GM21619 (cell line): ENCODE measurements at regions not wholly inside any gene's neighbourhood (a gene's known extent, or its start where the extent isn't known, plus 50 kb on each side); places are given as distances from the start of the nearest gene placed in this dataset.

Experiments
- ATAC-seq: cut with Tn5 transposase; IDR thresholded peaks from one replicate; pipeline ENCODE4 v1.9.1; 2021; ENCODE audit not compliant: unreplicated experiment

DNA sequence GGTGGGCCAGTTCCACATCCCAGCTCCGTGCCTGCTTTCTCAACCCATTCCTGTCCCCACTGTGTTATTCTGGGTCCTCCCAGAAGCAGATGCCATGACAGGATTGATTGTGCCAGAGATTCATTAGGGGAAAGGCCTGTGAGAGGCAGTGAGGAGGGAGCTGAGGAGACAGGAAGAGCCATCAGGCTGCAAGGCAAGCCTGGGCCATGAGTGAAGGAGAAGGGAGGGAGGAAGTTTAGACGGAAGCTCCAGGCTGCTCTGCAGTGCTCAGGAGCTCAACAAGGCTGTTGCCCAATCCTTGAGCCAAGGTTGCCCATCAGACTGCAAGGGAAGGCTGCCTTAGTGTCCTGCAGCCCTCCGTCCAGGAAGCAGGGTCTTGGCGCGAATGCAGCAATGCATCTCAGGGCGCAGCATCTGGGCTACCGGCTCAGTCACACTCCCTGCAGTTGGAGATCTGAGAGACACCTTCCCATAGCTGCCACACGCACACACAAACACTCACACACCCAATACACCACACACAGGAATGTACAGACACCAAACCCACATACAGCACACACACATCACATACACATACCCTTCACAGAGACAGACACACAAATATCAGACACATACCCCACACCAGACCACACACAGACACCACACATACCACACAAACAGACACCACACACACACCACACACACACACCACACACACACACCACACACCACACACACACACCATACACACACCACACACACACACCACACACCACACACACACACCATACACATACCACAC, 139.5 kb upstream of the NDUFV2 start:
- ATAC-seq = no peak

GRCh38 chr18:8963876-8964275, 138.6 kb upstream of the NDUFV2 start:
- ATAC-seq = no peak

DNA sequence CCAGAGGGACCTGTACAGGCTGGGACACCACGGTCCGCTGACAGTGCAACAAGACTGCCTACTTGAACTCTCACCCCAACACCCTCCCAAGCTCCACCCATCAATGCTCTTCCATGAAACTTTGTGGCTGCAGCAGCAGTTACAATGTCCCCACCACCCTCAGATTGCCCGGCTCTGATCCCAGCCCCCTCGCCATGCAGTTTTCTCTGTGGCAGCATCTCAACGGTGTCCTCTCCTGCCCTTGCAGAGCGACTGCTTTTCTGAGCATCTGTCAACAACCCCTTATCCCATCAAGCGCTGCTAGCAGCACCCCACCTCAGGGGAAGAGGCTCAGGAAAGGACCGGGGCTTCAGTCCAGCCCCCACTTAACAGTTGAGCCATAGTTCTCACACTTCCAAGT, 137.1 kb upstream of the NDUFV2 start:
- ATAC-seq = no peak

- ATAC-seq = no peak
These were observed 135.7 kb upstream of the NDUFV2 start for GRCh38 chr18:8966821-8967220.

DNA sequence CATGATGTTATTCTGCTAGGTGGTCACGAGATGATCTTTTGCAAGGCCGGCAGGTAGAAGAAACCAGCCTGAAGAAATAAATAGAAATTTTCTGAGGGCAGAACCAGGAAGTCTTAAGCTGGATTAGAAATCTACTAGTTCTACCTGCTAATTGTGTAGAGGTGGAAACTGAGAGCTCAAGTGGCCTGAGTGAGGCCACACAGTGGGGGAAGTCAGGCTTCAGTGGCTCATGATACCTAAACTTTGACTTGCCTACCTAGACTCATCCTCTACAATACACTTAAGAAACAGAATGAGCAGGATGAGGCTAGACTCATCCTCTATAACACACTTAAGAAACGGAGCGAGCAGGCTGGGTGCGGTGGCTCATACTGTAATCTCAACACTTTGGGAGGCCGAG, 134.9 kb upstream of the NDUFV2 start:
- ATAC-seq = no peak

GRCh38 chr18:8969639-8970390, 132.7 kb upstream of the NDUFV2 start:
- ATAC-seq = no peak

GRCh38 chr18:8970843-8971242, 131.7 kb upstream of the NDUFV2 start:
- no peak for ATAC-seq

GRCh38 chr18:8972116-8972515, 130.4 kb upstream of the NDUFV2 start:
- no peak for ATAC-seq

- ATAC-seq = no peak
These were observed 128.2 kb upstream of the NDUFV2 start for GRCh38 chr18:8974279-8974678.

- no peak for ATAC-seq
These were observed 127.8 kb upstream of the NDUFV2 start for GRCh38 chr18:8974696-8975095.

- ATAC-seq = no peak
These were observed 126.9 kb upstream of the NDUFV2 start for GRCh38 chr18:8975624-8976023.

- ATAC-seq = no peak
These were observed 125.9 kb upstream of the NDUFV2 start for GRCh38 chr18:8976606-8977005.

DNA sequence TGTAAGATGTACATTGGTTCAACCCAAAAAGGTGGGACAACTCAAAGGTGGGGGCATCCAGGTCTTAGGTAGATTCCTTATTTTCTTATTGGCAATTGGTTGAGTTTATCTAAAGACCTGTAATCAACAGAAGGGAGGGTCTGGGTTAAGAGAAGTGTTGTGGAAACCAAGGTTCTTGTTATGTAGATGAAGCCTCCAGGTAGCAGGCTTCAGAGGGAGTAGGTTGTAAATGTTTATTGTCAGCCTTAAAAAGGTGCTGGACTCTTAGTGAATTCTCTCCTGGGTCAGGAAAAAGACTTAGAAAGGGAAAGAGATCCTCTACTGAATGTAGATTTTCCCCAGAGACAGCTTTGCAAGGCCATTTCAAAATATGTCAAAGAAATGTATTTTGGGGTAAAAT, 125.3 kb upstream of the NDUFV2 start:
- ATAC-seq = no peak

- no peak for ATAC-seq
These were observed 124.8 kb upstream of the NDUFV2 start for GRCh38 chr18:8977701-8978100.

DNA sequence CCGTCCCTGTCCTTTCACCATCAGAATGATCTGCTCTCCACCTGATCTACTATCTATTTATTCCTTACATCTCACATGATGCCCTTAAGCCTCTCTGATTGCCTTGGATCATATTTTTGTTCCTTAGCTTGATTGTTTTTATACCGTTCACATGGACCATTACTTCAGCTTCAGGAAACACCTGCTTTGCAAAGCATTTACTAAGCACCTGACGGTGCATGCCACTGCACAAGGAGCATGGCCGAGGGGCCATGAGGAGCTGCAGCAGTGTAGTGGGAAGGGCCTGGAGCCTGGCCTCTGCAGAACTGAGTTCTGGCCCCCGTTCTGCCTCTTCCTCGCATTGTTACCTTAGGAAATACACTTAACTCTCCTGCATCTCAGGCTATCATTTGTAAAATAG, 124.1 kb upstream of the NDUFV2 start:
- ATAC-seq = no peak

- no peak for ATAC-seq
These were observed 123.1 kb upstream of the NDUFV2 start for GRCh38 chr18:8979258-8979988.

DNA sequence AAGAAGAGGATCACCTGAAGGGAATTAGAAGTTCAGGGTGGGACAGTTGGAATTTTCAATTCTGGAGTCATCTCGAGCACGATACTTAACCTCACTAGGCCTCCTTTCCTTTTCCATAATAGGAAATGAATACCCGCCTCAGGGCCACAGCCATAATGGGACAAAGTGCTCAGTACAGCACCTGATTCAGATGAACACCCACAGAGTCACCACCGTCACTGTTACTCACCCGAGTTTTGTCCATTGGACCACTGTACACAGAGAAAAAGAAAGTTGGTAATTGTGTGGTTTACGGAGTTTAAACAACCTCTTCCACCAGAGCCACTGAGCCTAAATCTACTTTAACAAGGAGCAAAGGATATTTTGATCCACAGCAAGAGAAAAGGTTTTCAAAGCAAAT, 122.0 kb upstream of the NDUFV2 start:
- ATAC-seq = no peak

DNA sequence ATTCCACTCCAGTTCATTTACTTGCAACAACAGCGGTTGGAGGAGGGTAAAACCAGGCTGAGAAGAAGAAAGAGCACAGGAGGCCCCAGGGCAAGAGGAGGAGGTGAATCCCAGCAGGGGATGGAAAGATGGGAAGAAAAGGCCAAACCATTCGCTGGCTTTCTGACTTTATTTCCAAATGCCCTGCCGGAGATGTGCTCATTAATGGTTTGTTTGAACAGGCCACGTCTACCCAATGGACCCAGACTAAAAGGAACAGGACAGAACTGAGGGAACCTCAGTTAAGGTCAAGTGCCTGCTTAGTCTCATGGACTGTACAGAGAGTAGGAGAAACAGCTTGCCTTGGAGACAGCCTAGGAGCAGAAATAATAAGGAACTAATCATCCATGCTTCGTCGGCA, 121.6 kb upstream of the NDUFV2 start:
- ATAC-seq = no peak

DNA sequence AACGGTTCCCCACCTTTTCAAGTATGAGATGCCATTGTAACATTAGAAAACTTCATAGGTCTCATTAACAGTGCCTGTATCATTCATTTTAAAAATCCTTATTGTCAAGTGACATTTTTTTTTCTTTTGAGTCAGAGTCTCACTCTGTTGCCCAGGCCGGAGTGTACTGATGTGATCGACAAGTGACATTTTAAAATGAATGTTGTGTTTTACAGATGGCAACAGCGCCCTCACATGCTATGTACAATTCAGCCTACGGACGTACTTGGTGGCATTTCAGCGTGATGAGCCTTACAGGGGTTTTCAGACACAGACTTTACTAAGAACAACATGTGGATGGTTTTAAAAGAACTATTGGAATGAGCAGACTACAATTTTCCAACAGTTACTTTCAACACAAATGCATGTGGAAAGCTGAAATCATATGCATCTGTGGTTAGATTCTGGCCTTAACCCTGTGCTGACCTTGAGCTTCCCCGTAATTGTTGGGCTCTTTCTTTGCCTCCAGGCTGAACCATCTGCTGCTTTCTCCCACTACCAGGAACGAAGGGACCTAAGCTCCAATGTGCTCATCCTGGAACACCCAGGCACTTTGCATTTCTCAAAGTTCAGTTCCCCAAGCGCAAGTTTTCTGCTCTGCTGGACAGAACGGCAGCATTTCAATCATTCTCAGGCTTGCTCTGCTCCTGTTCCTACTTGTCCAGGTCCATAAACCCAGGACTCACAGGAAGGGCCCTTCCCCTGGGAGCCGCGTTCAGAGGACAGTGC, 119.9 kb upstream of the NDUFV2 start:
- no peak for ATAC-seq

DNA sequence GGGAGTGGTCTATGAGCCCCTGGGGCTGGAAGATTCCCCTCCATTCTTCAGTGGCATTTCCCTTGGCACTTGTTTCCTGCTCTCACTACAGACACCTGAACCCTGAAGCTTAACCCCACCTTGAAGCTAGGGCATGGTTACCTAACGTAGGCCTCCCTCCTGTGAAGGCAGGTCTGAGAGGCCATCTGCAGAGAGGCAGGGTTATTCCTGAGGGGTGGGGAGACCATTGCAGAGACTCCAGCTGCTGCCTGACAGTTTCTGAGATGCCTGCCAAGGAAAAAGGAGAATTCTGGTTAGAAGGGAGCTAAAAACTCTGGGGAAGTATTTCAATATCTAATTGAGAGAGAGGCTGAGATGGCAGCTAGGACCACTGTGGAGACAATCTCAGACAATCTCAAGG, 119.3 kb upstream of the NDUFV2 start:
- no peak for ATAC-seq

DNA sequence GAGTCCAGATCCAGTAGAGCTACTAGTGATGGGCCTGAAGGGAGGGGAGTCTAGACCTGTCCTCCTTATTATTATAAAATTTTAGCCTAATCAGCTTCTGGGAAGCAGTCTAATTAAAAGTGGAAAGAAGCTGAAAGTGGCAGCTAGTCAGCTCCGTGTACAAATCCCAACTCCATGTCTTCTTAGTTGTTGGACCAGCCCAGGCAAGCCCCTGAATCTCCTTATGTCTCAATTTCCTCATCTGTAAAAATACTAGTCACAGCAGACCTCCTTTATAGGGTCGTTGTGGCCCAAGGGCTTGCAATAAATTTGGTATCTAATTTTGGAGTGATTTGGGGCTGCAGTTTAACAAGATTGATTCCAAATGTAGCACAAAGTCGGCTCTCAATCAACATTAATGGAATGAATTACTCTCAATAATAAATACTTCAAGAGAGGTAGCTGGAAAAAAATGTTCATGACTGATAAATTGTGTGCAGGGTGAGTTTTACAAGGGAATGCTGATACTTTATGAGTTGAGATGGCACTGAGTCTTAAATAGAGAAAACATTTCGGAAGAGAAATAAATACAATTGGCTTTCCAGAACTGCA, 118.3 kb upstream of the NDUFV2 start:
- ATAC-seq = no peak
